CD4-positive, alpha-beta T cell (primary cell): ENCODE measurements at regions not wholly inside any gene's neighbourhood (a gene's known extent, or its start where the extent isn't known, plus 50 kb on each side); places are given as distances from the start of the nearest gene placed in this dataset.
"Not testable (repeated sequence)": the region's sequence is repeated elsewhere in the genome, so short reads cannot be mapped to it uniquely, and the experiment has no call there.

Experiments used
- ATAC-seq: fragments of 200-7000 bp; cut with Tn5 transposase; one replicate; pipeline ENCODE4 v1.10.0; 2022; ENCODE audit warnings: mild to moderate bottlenecking; ENCODE audit not compliant: poor library complexity
- CTCF ChIA-PET: fragments of 350-600 bp; sonication (Branson Sonifier 250); formaldehyde crosslinking; loops from one replicate; lab custom pipeline; 2021; ENCODE audit warnings: antibody characterized with exemption, inconsistent platforms; lab: Charles Lee
- POLR2A ChIA-PET: fragments of 350-600 bp; sonication (Branson Sonifier 250); formaldehyde crosslinking; loops from one replicate; lab custom pipeline; 2021; ENCODE audit warnings: antibody characterized with exemption, inconsistent platforms; lab: Charles Lee
- DNase-seq, 14 experiments: peaks; one replicate each; pipeline ENCODE4 v3.0.0-alpha.2; 2013 to 2020; ENCODE audit warnings: mixed read lengths in 2 of 14
- H3K27ac ChIP-seq, 2 donors: one replicate each; pipeline versions ENCODE4 v1.5.1 to v1.7.0; 2013; ENCODE audit warnings: low read length in 2 of 2, low read depth in 1 of 2, mild to moderate bottlenecking in 1 of 2
- H3K27me3 ChIP-seq, 2 experiments: 1 replicate in 1 of 2; 2 replicates in 1 of 2; pipeline versions ENCODE4 v1.6.1 to v1.7.0; 2013; ENCODE audit warnings: low read length in 2 of 2, control low read depth in 1 of 2, mild to moderate bottlenecking in 1 of 2, moderate library complexity in 1 of 2; ENCODE audit not compliant: insufficient read depth in 2 of 2, control insufficient read depth in 1 of 2
- H3K36me3 ChIP-seq: one replicate; pipeline ENCODE4 v1.6.1; 2013; ENCODE audit warnings: low read length, control low read depth; ENCODE audit not compliant: insufficient read depth
- H3K4me1 ChIP-seq: one replicate; pipeline ENCODE4 v1.6.1; 2013; ENCODE audit warnings: low read length, control low read depth; ENCODE audit not compliant: insufficient read depth
- H3K4me3 ChIP-seq: one replicate; pipeline ENCODE4 v1.5.1; 2013; ENCODE audit warnings: mild to moderate bottlenecking, low read length, moderate library complexity
- H3K9me3 ChIP-seq, 2 experiments: 1 replicate in 1 of 2; 2 replicates in 1 of 2; pipeline versions ENCODE4 v1.6.1 to v1.7.0; 2013; ENCODE audit warnings: low read length in 2 of 2, mild to moderate bottlenecking in 2 of 2, control low read depth in 1 of 2, moderate library complexity in 1 of 2; ENCODE audit not compliant: control insufficient read depth in 1 of 2, insufficient read depth in 1 of 2
- H3K27ac Mint-ChIP-seq: one replicate; pipeline ENCODE4 v1.8.0; 2020; ENCODE audit warnings: mixed read lengths
- H3K27me3 Mint-ChIP-seq: one replicate; pipeline ENCODE4 v1.8.0; 2021; ENCODE audit warnings: mixed read lengths
- H3K36me3 Mint-ChIP-seq: one replicate; pipeline ENCODE4 v1.8.0; 2021; ENCODE audit warnings: low read depth, mixed read lengths
- H3K4me1 Mint-ChIP-seq: one replicate; pipeline ENCODE4 v1.8.0; 2021; ENCODE audit warnings: low read depth, mixed read lengths
- H3K4me3 Mint-ChIP-seq: one replicate; pipeline ENCODE4 v1.8.0; 2020; ENCODE audit warnings: mild to moderate bottlenecking, mixed read lengths
- H3K9me3 Mint-ChIP-seq: one replicate; pipeline ENCODE4 v1.8.0; 2020; ENCODE audit warnings: mixed read lengths
- intact Hi-C, 2 experiments: fragments of 100-400 bp; cut with DNase I in 1 of 2; cut with micrococcal nuclease in 1 of 2; formaldehyde crosslinking; loops; one replicate each; pipeline versions ENCODE4 v1.15.1 to v1.9.0; 2023 to 2025; cut with DNase I, micrococcal nuclease
- TF ChIP-seq, protein P1 (sequence below): fragments of 200-600 bp; IDR thresholded peaks from one replicate; pipeline ENCODE4 v1.8.0; 2022; ENCODE audit warnings: antibody characterized with exemption, mild to moderate bottlenecking

DNA sequence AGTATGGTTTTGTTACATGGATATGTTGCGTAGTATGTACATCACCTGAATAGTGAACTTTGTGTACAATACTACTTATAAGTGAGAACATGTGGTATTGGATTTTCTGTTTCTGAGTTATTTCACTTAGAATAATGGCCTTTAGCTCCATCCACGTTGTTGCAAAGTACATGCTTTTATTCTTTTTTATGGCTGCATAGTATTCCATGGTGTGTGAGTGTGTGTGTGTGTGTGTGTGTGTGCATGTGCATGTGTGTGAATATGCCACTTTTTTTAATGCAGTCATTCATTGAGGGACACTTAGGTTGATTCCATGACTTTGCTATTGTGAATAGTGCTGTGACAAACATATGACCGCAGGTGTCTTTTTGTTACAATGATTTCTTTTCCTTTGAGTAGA, 147.8 kb downstream of the LEPR start:
- no peaks in the 10 kb centered on the region for H3K4me1 ChIP-seq
- Mint-ChIP-seq H3K36me3 (peaks cover 23% of the 10 kb centered on the region), H3K27ac (no peak overlapping the region), H3K4me1 (no peaks in the 10 kb centered on the region), H3K9me3 (peaks cover 14% of the 10 kb centered on the region), H3K4me3 (no peak overlapping the region), H3K27me3 (no peaks in the 10 kb centered on the region)
- H3K27ac ChIP-seq: no peak overlapping the region
- no peak for DNase-seq
- TF ChIP-seq, protein P1, sequence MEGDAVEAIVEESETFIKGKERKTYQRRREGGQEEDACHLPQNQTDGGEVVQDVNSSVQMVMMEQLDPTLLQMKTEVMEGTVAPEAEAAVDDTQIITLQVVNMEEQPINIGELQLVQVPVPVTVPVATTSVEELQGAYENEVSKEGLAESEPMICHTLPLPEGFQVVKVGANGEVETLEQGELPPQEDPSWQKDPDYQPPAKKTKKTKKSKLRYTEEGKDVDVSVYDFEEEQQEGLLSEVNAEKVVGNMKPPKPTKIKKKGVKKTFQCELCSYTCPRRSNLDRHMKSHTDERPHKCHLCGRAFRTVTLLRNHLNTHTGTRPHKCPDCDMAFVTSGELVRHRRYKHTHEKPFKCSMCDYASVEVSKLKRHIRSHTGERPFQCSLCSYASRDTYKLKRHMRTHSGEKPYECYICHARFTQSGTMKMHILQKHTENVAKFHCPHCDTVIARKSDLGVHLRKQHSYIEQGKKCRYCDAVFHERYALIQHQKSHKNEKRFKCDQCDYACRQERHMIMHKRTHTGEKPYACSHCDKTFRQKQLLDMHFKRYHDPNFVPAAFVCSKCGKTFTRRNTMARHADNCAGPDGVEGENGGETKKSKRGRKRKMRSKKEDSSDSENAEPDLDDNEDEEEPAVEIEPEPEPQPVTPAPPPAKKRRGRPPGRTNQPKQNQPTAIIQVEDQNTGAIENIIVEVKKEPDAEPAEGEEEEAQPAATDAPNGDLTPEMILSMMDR: no peak
- no peak for ATAC-seq
- POLR2A ChIA-PET: no interaction called here
- H3K36me3 ChIP-seq: no peaks in the 10 kb centered on the region
- no peaks in the 10 kb centered on the region for H3K27me3 ChIP-seq
- intact Hi-C loops: no loop called here
- H3K4me3 ChIP-seq: no peak overlapping the region
- CTCF ChIA-PET: no interaction called here
- H3K9me3 ChIP-seq: peaks cover 0 to 4% of the 10 kb centered on the region in 2 experiments

DNA sequence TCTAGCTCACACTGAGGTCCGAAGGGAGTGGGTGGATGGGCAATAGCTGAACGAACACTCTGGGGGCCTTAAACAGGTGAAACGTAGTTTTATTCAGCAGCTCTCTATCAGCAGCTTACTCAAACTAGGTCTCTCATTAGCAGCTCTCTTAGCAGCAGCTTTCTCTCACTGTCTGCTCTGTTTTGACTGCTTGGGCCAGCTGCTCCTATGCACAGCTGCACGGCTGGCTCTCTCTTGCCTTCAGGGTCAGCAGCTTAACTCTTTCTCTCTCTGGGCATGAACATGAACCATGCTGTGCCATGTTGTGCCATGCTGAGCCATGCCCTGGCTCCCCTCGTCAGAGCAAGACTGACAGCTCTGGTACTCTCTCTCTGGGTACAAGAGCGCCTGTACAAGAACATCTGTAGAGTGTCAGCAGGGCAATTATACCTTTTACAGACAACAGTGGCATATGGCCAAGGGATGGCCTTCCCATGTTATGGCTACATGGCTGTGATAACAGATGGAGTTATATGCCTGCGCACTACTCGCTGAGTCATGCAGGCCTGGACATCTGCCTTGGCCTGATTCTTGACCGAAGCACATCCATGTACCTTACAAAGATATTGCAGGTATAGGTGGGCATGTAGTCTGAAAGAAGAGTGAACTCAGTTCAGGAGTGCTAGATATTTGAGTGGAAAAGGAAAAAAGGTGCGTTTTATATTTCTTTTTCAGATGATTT, 152.4 kb downstream of the LEPR start:
- Mint-ChIP-seq H3K4me1 (no peaks in the 10 kb centered on the region), H3K27ac (no peak overlapping the region), H3K27me3 (no peaks in the 10 kb centered on the region), H3K4me3 (no peak overlapping the region), H3K36me3 (peaks cover 7% of the 10 kb centered on the region), H3K9me3 (peaks cover 2% of the 10 kb centered on the region)
- Histone ChIP-seq H3K4me3 (no peak overlapping the region), H3K27me3 (no peaks in the 10 kb centered on the region), H3K4me1 (no peaks in the 10 kb centered on the region), H3K27ac (no peak overlapping the region), H3K9me3 (peaks cover 0 to 4% of the 10 kb centered on the region in 2 experiments), H3K36me3 (no peaks in the 10 kb centered on the region)
- intact Hi-C loops: no loop called here
- DNase-seq (no peak), ATAC-seq (no peak)
- TF ChIP-seq, protein P1: no peak
- POLR2A ChIA-PET: no interaction called here
- CTCF ChIA-PET: no interaction called here

DNA sequence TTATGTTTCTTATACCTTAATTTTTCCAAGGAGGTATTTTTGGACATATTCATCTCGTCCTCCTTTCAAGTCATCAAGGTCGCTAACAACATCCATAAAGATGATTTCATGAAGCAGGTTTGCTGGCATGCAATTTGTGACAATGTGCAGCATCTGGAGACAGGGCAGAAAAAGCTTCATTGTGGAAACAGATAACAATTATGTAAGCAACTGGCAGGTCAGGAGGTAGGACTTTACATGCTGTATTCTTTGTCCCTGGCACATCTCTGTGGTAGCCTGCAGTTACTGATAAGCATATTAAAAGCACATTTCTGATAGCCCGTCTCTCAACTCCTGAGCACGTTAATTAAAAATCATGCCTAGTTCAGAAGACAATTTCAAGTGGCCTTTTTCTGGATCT, 156.8 kb downstream of the LEPR start:
- Histone ChIP-seq H3K4me1 (no peaks in the 10 kb centered on the region), H3K36me3 (no peaks in the 10 kb centered on the region), H3K9me3 (no peaks in the 10 kb centered on the region), H3K4me3 (no peak overlapping the region), H3K27me3 (no peaks in the 10 kb centered on the region), H3K27ac (no peak overlapping the region)
- intact Hi-C loops: no loop called here
- H3K9me3 Mint-ChIP-seq: no peaks in the 10 kb centered on the region
- H3K4me3 Mint-ChIP-seq: no peak overlapping the region
- no peaks in the 10 kb centered on the region for H3K27me3 Mint-ChIP-seq
- TF ChIP-seq, protein P1: no peak
- H3K36me3 Mint-ChIP-seq: no peaks in the 10 kb centered on the region
- no peak for ATAC-seq
- ChIA-PET POLR2A (no interaction called here), CTCF (no interaction called here)
- H3K4me1 Mint-ChIP-seq: no peaks in the 10 kb centered on the region
- no peak overlapping the region for H3K27ac Mint-ChIP-seq
- DNase-seq: no peak

DNA sequence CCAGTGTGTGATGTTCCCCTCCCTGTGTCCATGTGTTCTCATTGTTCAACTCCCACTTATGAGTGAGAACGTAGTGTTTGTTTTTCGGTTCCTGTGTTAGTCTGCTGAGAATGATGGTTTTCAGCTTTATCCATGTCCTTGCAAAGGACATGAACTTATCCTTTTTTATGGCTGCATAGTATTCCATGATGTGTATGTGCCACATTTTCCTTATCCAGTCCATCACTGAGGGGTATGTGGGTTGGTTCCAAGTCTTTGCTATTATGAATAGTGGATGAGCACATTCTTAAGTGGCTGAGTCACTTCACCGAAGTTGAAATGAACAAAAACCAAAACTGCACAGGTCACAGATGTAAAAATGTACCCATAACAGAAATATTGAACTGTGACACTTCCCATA, 157.5 kb downstream of the LEPR start:
- H3K27ac ChIP-seq, H3K4me3 ChIP-seq, H3K4me1 Mint-ChIP-seq, H3K9me3 ChIP-seq, DNase-seq, H3K27ac Mint-ChIP-seq, H3K4me3 Mint-ChIP-seq, H3K9me3 Mint-ChIP-seq, H3K27me3 Mint-ChIP-seq, ATAC-seq, H3K36me3 ChIP-seq, H3K4me1 ChIP-seq, CTCF ChIA-PET, POLR2A ChIA-PET, H3K36me3 Mint-ChIP-seq, intact Hi-C loops, H3K27me3 ChIP-seq: not testable (repeated sequence)
